ENCODE measurements at regions not wholly inside any gene's neighbourhood (a gene's known extent, or its start where the extent isn't known, plus 50 kb on each side); places are given as distances from the start of the nearest gene placed in this dataset.

GRCh38 chr4:24312261-24312913 is 272.0 kb downstream of the DHX15 start:
- no peak for DNase-seq (ENCODE audit: extremely low read depth in 1 of 2, low read depth in 1 of 2)

- DNase-seq (ENCODE audit: extremely low read depth in 1 of 2, low read depth in 1 of 2) = no peak
Measured at GRCh38 chr4:24303926-24304325, 280.4 kb downstream of the DHX15 start.

GRCh38 chr4:24298911-24299310 is 285.4 kb downstream of the DHX15 start:
- DNase-seq (ENCODE audit: extremely low read depth in 1 of 2, low read depth in 1 of 2) = no peak

- no peak for DNase-seq (ENCODE audit: extremely low read depth in 1 of 2, low read depth in 1 of 2)
Measured at GRCh38 chr4:24287096-24287495, 297.3 kb downstream of the DHX15 start.

GRCh38 chr4:24285759-24286158 is 298.6 kb downstream of the DHX15 start:
- DNase-seq (ENCODE audit: extremely low read depth in 1 of 2, low read depth in 1 of 2) = no peak

- no peak for DNase-seq (ENCODE audit: extremely low read depth in 1 of 2, low read depth in 1 of 2)
Measured at GRCh38 chr4:24282446-24282845, 301.9 kb downstream of the DHX15 start.

- no peak for DNase-seq (ENCODE audit: extremely low read depth in 1 of 2, low read depth in 1 of 2)
Measured at GRCh38 chr4:24279911-24280375, 304.4 kb downstream of the DHX15 start.

GRCh38 chr4:24279469-24279868 is 304.9 kb downstream of the DHX15 start:
- no peak for DNase-seq (ENCODE audit: extremely low read depth in 1 of 2, low read depth in 1 of 2)

GRCh38 chr4:24278693-24279092 is 305.7 kb downstream of the DHX15 start:
- no peak for DNase-seq (ENCODE audit: extremely low read depth in 1 of 2, low read depth in 1 of 2)

- DNase-seq (ENCODE audit: extremely low read depth in 1 of 2, low read depth in 1 of 2) = no peak
Measured at GRCh38 chr4:24274381-24274941, 309.9 kb downstream of the DHX15 start.

GRCh38 chr4:24273136-24273535 is 311.2 kb downstream of the DHX15 start:
- no peak for DNase-seq (ENCODE audit: extremely low read depth in 1 of 2, low read depth in 1 of 2)

GRCh38 chr4:24266951-24267722 is 317.2 kb downstream of the DHX15 start:
- DNase-seq (ENCODE audit: extremely low read depth in 1 of 2, low read depth in 1 of 2) = no peak

- no peak for DNase-seq (ENCODE audit: extremely low read depth in 1 of 2, low read depth in 1 of 2)
Measured at GRCh38 chr4:24265989-24266388, 318.4 kb downstream of the DHX15 start.

GRCh38 chr4:24262616-24263015 is 321.7 kb downstream of the DHX15 start:
- no peak for DNase-seq (ENCODE audit: extremely low read depth in 1 of 2, low read depth in 1 of 2)

- DNase-seq (ENCODE audit: extremely low read depth in 1 of 2, low read depth in 1 of 2) = no peak
Measured at GRCh38 chr4:24262084-24262483, 322.3 kb downstream of the DHX15 start.

- DNase-seq (ENCODE audit: extremely low read depth in 1 of 2, low read depth in 1 of 2) = no peak
Measured at GRCh38 chr4:24260923-24261564, 323.3 kb downstream of the DHX15 start.

- no peak for DNase-seq (ENCODE audit: extremely low read depth in 1 of 2, low read depth in 1 of 2)
Measured at GRCh38 chr4:24260133-24260715, 324.1 kb downstream of the DHX15 start.

GRCh38 chr4:24256547-24256946 is 327.8 kb downstream of the DHX15 start:
- DNase-seq (ENCODE audit: extremely low read depth in 1 of 2, low read depth in 1 of 2) = no peak

- DNase-seq (ENCODE audit: extremely low read depth in 1 of 2, low read depth in 1 of 2) = no peak
Measured at GRCh38 chr4:24256066-24256465, 328.3 kb downstream of the DHX15 start.

GRCh38 chr4:24252121-24252520 is 332.2 kb downstream of the DHX15 start:
- no peak for DNase-seq (ENCODE audit: extremely low read depth in 1 of 2, low read depth in 1 of 2)

GRCh38 chr4:24251589-24251988 is 332.8 kb downstream of the DHX15 start:
- DNase-seq (ENCODE audit: extremely low read depth in 1 of 2, low read depth in 1 of 2) = no peak
